Central memory CD8-positive, alpha-beta T cell (primary cell): ENCODE measurements at regions not wholly inside any gene's neighbourhood (a gene's known extent, or its start where the extent isn't known, plus 50 kb on each side); places are given as distances from the start of the nearest gene placed in this dataset.
A peak's percentile ranks its signal among the peaks of the same experiment; 100 is the strongest.
"Not testable (repeated sequence)": the region's sequence is repeated elsewhere in the genome, so short reads cannot be mapped to it uniquely, and the experiment has no call there.

ENCODE experiments used
- ATAC-seq: fragments of 150-1000 bp; cut with Tn5 transposase; replicated peaks from 2 replicates; pipeline ENCODE4 v1.10.0; 2022; ENCODE audit warnings: mild to moderate bottlenecking, moderate FRiP score, moderate number of reproducible peaks; ENCODE audit not compliant: poor library complexity, severe bottlenecking; ENCODE audit errors: extremely low read depth
- DNase-seq, 2 donors: peaks; one replicate each; pipeline ENCODE4 v3.0.0; 2021; ENCODE audit warnings: low spot score in 2 of 2
- H3K27ac Mint-ChIP-seq: one replicate; pipeline ENCODE4 v1.8.0; 2022; ENCODE audit warnings: low read depth, mild to moderate bottlenecking, moderate library complexity, mixed read lengths
- H3K27me3 Mint-ChIP-seq: one replicate; pipeline ENCODE4 v1.8.0; 2022; ENCODE audit warnings: mixed read lengths
- H3K36me3 Mint-ChIP-seq: one replicate; pipeline ENCODE4 v1.8.0; 2022; ENCODE audit warnings: mild to moderate bottlenecking, moderate library complexity, mixed read lengths; ENCODE audit not compliant: insufficient read depth
- H3K4me1 Mint-ChIP-seq: one replicate; pipeline ENCODE4 v1.8.0; 2022; ENCODE audit warnings: mixed read lengths
- H3K4me3 Mint-ChIP-seq: one replicate; pipeline ENCODE4 v1.8.0; 2022; ENCODE audit warnings: mild to moderate bottlenecking, moderate library complexity, mixed read lengths
- H3K9me3 Mint-ChIP-seq: one replicate; pipeline ENCODE4 v1.8.0; 2022; ENCODE audit warnings: mixed read lengths

GRCh38 chr6:28775405-28776129, 148.2 kb downstream of the TRIM27 start:
- Mint-ChIP-seq H3K36me3 (peaks cover 20% of the 10 kb centered on the region), H3K27me3 (peaks cover 100% of the 10 kb centered on the region), H3K9me3 (peaks cover 15% of the 10 kb centered on the region), H3K4me1 (peaks cover 7% of the 10 kb centered on the region), H3K27ac (peak overlapping the region; percentile 87), H3K4me3 (peak overlapping the region; percentile 14)
- no peak for DNase-seq
- no peak for ATAC-seq

GRCh38 chr6:28776269-28777146, 147.3 kb downstream of the TRIM27 start:
- DNase-seq (no peak), ATAC-seq (no peak)
- Mint-ChIP-seq H3K4me3 (no peak overlapping the region), H3K27me3 (peaks cover 100% of the 10 kb centered on the region), H3K36me3 (peaks cover 20% of the 10 kb centered on the region), H3K27ac (no peak overlapping the region), H3K9me3 (peaks cover 15% of the 10 kb centered on the region), H3K4me1 (peaks cover 12% of the 10 kb centered on the region)

GRCh38 chr6:28777147-28777461, 146.7 kb downstream of the TRIM27 start:
- Mint-ChIP-seq H3K4me3 (no peak overlapping the region), H3K27me3 (peaks cover 100% of the 10 kb centered on the region), H3K4me1 (peaks cover 15% of the 10 kb centered on the region), H3K27ac (no peak overlapping the region), H3K36me3 (peaks cover 20% of the 10 kb centered on the region), H3K9me3 (peaks cover 15% of the 10 kb centered on the region)
- DNase-seq, result no peak
- ATAC-seq, result no peak

GRCh38 chr6:28782113-28782673, 141.6 kb downstream of the TRIM27 start:
- no peak for ATAC-seq
- H3K27ac Mint-ChIP-seq, result no peak overlapping the region
- H3K9me3 Mint-ChIP-seq, result peaks cover 16% of the 10 kb centered on the region
- H3K27me3 Mint-ChIP-seq, result peaks cover 99% of the 10 kb centered on the region
- DNase-seq, result no peak
- H3K4me3 Mint-ChIP-seq, result no peak overlapping the region
- peaks cover 13% of the 10 kb centered on the region for H3K36me3 Mint-ChIP-seq
- H3K4me1 Mint-ChIP-seq, result peaks cover 8% of the 10 kb centered on the region

GRCh38 chr6:28785962-28786679, 137.7 kb downstream of the TRIM27 start:
- peaks cover 20% of the 10 kb centered on the region for H3K9me3 Mint-ChIP-seq

GRCh38 chr6:28789553-28790083, 134.2 kb downstream of the TRIM27 start:
- peak overlapping the region; percentile 26 for H3K27ac Mint-ChIP-seq
- peak overlapping the region; percentile 40 for H3K4me3 Mint-ChIP-seq
- DNase-seq (no peak), ATAC-seq (no peak)
- peaks cover 9% of the 10 kb centered on the region for H3K9me3 Mint-ChIP-seq
- H3K36me3 Mint-ChIP-seq, result peaks cover 7% of the 10 kb centered on the region
- H3K4me1 Mint-ChIP-seq, result peaks cover 7% of the 10 kb centered on the region
- H3K27me3 Mint-ChIP-seq, result peaks cover 100% of the 10 kb centered on the region

More at GRCh38 chr6:28785962-28786679, 137.7 kb downstream of the TRIM27 start:
- no peak for DNase-seq
- Mint-ChIP-seq H3K36me3 (peaks cover 19% of the 10 kb centered on the region), H3K27ac (no peak overlapping the region), H3K4me3 (no peak overlapping the region), H3K27me3 (peaks cover 99% of the 10 kb centered on the region), H3K4me1 (peaks cover 13% of the 10 kb centered on the region)
- ATAC-seq, result no peak

- Mint-ChIP-seq H3K36me3 (peaks cover 7% of the 10 kb centered on the region), H3K27ac (no peak overlapping the region), H3K4me3 (no peak overlapping the region), H3K27me3 (peaks cover 100% of the 10 kb centered on the region), H3K9me3 (peaks cover 9% of the 10 kb centered on the region), H3K4me1 (peaks cover 7% of the 10 kb centered on the region)
- DNase-seq (no peak), ATAC-seq (no peak)
Observed at GRCh38 chr6:28791002-28791383, 132.8 kb downstream of the TRIM27 start.

- H3K4me3 Mint-ChIP-seq, result no peak overlapping the region
- no peak for ATAC-seq
- peaks cover 6% of the 10 kb centered on the region for H3K9me3 Mint-ChIP-seq
- H3K4me1 Mint-ChIP-seq, result peaks cover 4% of the 10 kb centered on the region
- peaks cover 6% of the 10 kb centered on the region for H3K36me3 Mint-ChIP-seq
- H3K27me3 Mint-ChIP-seq, result peaks cover 98% of the 10 kb centered on the region
- no peak for DNase-seq
- no peak overlapping the region for H3K27ac Mint-ChIP-seq
Observed at GRCh38 chr6:28794175-28795002, 129.4 kb downstream of the TRIM27 start.

GRCh38 chr6:28800647-28801046, 123.1 kb downstream of the TRIM27 start:
- H3K4me3 Mint-ChIP-seq, H3K36me3 Mint-ChIP-seq, ATAC-seq, H3K27ac Mint-ChIP-seq, H3K4me1 Mint-ChIP-seq, H3K9me3 Mint-ChIP-seq, DNase-seq: not testable (repeated sequence)
- H3K27me3 Mint-ChIP-seq, result peaks cover 90% of the 10 kb centered on the region

GRCh38 chr6:28802417-28803336, 121.1 kb downstream of the TRIM27 start:
- no peaks in the 10 kb centered on the region for H3K4me1 Mint-ChIP-seq
- ATAC-seq (no peak), DNase-seq (no peak)
- peaks cover under 1% of the 10 kb centered on the region for H3K36me3 Mint-ChIP-seq
- H3K4me3 Mint-ChIP-seq, result no peak overlapping the region
- peaks cover 89% of the 10 kb centered on the region for H3K27me3 Mint-ChIP-seq
- no peak overlapping the region for H3K27ac Mint-ChIP-seq
- no peaks in the 10 kb centered on the region for H3K9me3 Mint-ChIP-seq

- Mint-ChIP-seq H3K4me1 (no peaks in the 10 kb centered on the region), H3K27ac (no peak overlapping the region), H3K4me3 (no peak overlapping the region), H3K27me3 (peaks cover 89% of the 10 kb centered on the region), H3K36me3 (peaks cover 3% of the 10 kb centered on the region), H3K9me3 (no peaks in the 10 kb centered on the region)
- ATAC-seq (no peak), DNase-seq (no peak)
Observed at GRCh38 chr6:28803337-28803709, 120.5 kb downstream of the TRIM27 start.
